GM23338 (cell line): ENCODE measurements at regions not wholly inside any gene's neighbourhood (a gene's known extent, or its start where the extent isn't known, plus 50 kb on each side); places are given as distances from the start of the nearest gene placed in this dataset.

Experiments used
- ATAC-seq: fragments of 200-7000 bp; cut with Tn5 transposase; 3 replicates; pipeline ENCODE4 v1.9.1; 2020
- DNase-seq: peaks from one replicate; pipeline ENCODE4 v3.0.0-alpha.2; 2015; ENCODE audit warnings: low spot score
- H2AFZ ChIP-seq: fragments of 200-600 bp; sonication (generic); 2 replicates; pipeline ENCODE4 v1.8.0; 2016; ENCODE audit warnings: antibody characterized with exemption, mild to moderate bottlenecking, moderate library complexity
- H3F3A ChIP-seq: fragments of 200-600 bp; sonication (generic); replicated peaks from 2 replicates; pipeline ENCODE4 v1.8.0; 2017; ENCODE audit warnings: antibody characterized with exemption, mixed run types, low read depth
- H3K27ac ChIP-seq: fragments of 200-600 bp; sonication (generic); 2 replicates; pipeline ENCODE4 v1.6.1; 2016; ENCODE audit warnings: low read depth
- H3K27me3 ChIP-seq: fragments of 200-600 bp; sonication (generic); 2 replicates; pipeline ENCODE4 v1.8.0; 2016; ENCODE audit warnings: mild to moderate bottlenecking, mixed run types, moderate library complexity; ENCODE audit not compliant: insufficient read depth
- H3K36me3 ChIP-seq: fragments of 200-600 bp; sonication (generic); 2 replicates; pipeline ENCODE4 v1.8.0; 2016; ENCODE audit warnings: mild to moderate bottlenecking; ENCODE audit not compliant: insufficient read depth
- H3K4me1 ChIP-seq: fragments of 200-600 bp; sonication (generic); 2 replicates; pipeline ENCODE4 v1.8.0; 2016; ENCODE audit warnings: mild to moderate bottlenecking, moderate library complexity; ENCODE audit not compliant: insufficient read depth
- H3K4me2 ChIP-seq: fragments of 200-600 bp; sonication (generic); 2 replicates; pipeline ENCODE4 v1.7.1; 2017; ENCODE audit warnings: mixed run types
- H3K4me3 ChIP-seq: fragments of 200-600 bp; sonication (generic); 2 replicates; pipeline ENCODE4 v1.6.1; 2016; ENCODE audit warnings: mixed run types
- H3K79me2 ChIP-seq: fragments of 200-600 bp; sonication (generic); replicated peaks from 2 replicates; pipeline ENCODE4 v1.8.0; 2017; ENCODE audit warnings: mild to moderate bottlenecking; ENCODE audit not compliant: insufficient read depth
- H3K9me2 ChIP-seq: fragments of 200-600 bp; sonication (generic); 2 replicates; pipeline ENCODE4 v1.8.0; 2017; ENCODE audit not compliant: insufficient read depth
- H4K20me1 ChIP-seq: fragments of 200-600 bp; sonication (generic); replicated peaks from 2 replicates; pipeline ENCODE4 v1.8.0; 2017; ENCODE audit warnings: mild to moderate bottlenecking; ENCODE audit not compliant: insufficient read depth
- H3K27ac Mint-ChIP-seq: 2 replicates; pipeline ENCODE4 v1.8.0; 2020; ENCODE audit warnings: inconsistent platforms, mild to moderate bottlenecking, moderate library complexity, mixed read lengths
- H3K27me3 Mint-ChIP-seq: 3 replicates; pipeline ENCODE4 v1.8.0; 2022; ENCODE audit warnings: low read depth, mild to moderate bottlenecking, moderate library complexity, mixed read lengths, inconsistent platforms; ENCODE audit not compliant: insufficient read depth, poor library complexity
- H3K36me3 Mint-ChIP-seq: 3 replicates; pipeline ENCODE4 v1.8.0; 2021; ENCODE audit warnings: low read depth, mild to moderate bottlenecking, inconsistent platforms, moderate library complexity, mixed read lengths
- H3K4me1 Mint-ChIP-seq: 3 replicates; pipeline ENCODE4 v1.8.0; 2020; ENCODE audit warnings: mild to moderate bottlenecking, inconsistent platforms, mixed read lengths
- H3K4me3 Mint-ChIP-seq: 3 replicates; pipeline ENCODE4 v1.8.0; 2021; ENCODE audit warnings: moderate library complexity, mild to moderate bottlenecking, inconsistent platforms, mixed read lengths
- H3K9me3 Mint-ChIP-seq: 3 replicates; pipeline ENCODE4 v1.8.0; 2020; ENCODE audit warnings: moderate library complexity, mild to moderate bottlenecking, inconsistent platforms, mixed read lengths
- CREB1 ChIP-seq: fragments of 250-450 bp; sonication (Bioruptor Pico); IDR thresholded peaks from 2 replicates; pipeline ENCODE4 v1.5.0; 2020; ENCODE audit warnings: low read depth, mild to moderate bottlenecking, moderate library complexity
- EZH2phosphoT487 ChIP-seq: fragments of 200-600 bp; sonication (generic); IDR thresholded peaks from one replicate; pipeline ENCODE4 v1.8.1; 2018; ENCODE audit warnings: antibody characterized with exemption; ENCODE audit not compliant: unreplicated experiment
- JUNB ChIP-seq: IDR thresholded peaks from one replicate; pipeline ENCODE4 v1.6.1; 2016; ENCODE audit warnings: antibody characterized with exemption; ENCODE audit not compliant: unreplicated experiment
- NANOG ChIP-seq: IDR thresholded peaks from 2 replicates; pipeline ENCODE4 v1.6.1; 2016; ENCODE audit warnings: antibody characterized with exemption, borderline replicate concordance
- POLR2AphosphoS5 ChIP-seq: IDR thresholded peaks from 2 replicates; pipeline ENCODE4 v1.6.1; 2016; ENCODE audit warnings: antibody characterized with exemption, low read depth
- STAT1 ChIP-seq: IDR thresholded peaks from one replicate; pipeline ENCODE4 v1.6.1; 2016; ENCODE audit warnings: antibody characterized with exemption; ENCODE audit not compliant: unreplicated experiment
- ZNF114 ChIP-seq: fragments of 250-450 bp; sonication (Bioruptor Pico); IDR thresholded peaks from 2 replicates; pipeline ENCODE4 v1.5.0; 2020; ENCODE audit warnings: mild to moderate bottlenecking, moderate library complexity
- ZNF331 ChIP-seq: fragments of 250-450 bp; sonication (Bioruptor Pico); IDR thresholded peaks from 2 replicates; pipeline ENCODE4 v1.5.0; 2020; ENCODE audit warnings: low read depth, mild to moderate bottlenecking, moderate library complexity
- TF ChIP-seq, protein P1 (sequence below), 2 experiments: fragments of 200-600 bp in 1 of 2; sonication (generic) in 1 of 2; conservative IDR thresholded peaks; 2 replicates each; pipeline versions ENCODE4 v1.5.1 to v1.6.1; 2016 to 2017; ENCODE audit warnings: antibody characterized with exemption in 2 of 2, low read depth in 2 of 2, mild to moderate bottlenecking in 2 of 2, moderate library complexity in 1 of 2
- TF ChIP-seq, protein P2 (sequence below): IDR thresholded peaks from one replicate; pipeline ENCODE4 v1.6.1; 2018; ENCODE audit warnings: antibody characterized with exemption; ENCODE audit not compliant: unreplicated experiment
- TF ChIP-seq, protein P3 (sequence below): IDR thresholded peaks from 2 replicates; pipeline ENCODE4 v1.6.1; 2016; ENCODE audit warnings: antibody characterized with exemption

- Histone ChIP-seq H3F3A (no peaks in the 10 kb centered on the region), H3K4me3 (no peak overlapping the region), H3K4me2 (no peak overlapping the region), H3K36me3 (no peaks in the 10 kb centered on the region), H3K27me3 (no peaks in the 10 kb centered on the region), H3K4me1 (no peaks in the 10 kb centered on the region), H2AFZ (no peak overlapping the region), H3K9me2 (no peaks in the 10 kb centered on the region), H3K27ac (no peak overlapping the region), H3K79me2 (no peaks in the 10 kb centered on the region), H4K20me1 (no peaks in the 10 kb centered on the region)
- Mint-ChIP-seq H3K4me3 (no peak overlapping the region), H3K36me3 (no peaks in the 10 kb centered on the region), H3K4me1 (0 out of 3 replicates have a peak, but pooled peaks cover 2% of the 10 kb centered on the region), H3K9me3 (no peaks in the 10 kb centered on the region; the same call in 2 of the 3 replicates), H3K27ac (no peak overlapping the region), H3K27me3 (no peaks in the 10 kb centered on the region)
- TF ChIP-seq JUNB (no peak), EZH2phosphoT487 (no peak), STAT1 (no peak), POLR2AphosphoS5 (no peak), ZNF331 (CRISPR knock-in tag) (no peak), CREB1 (CRISPR knock-in tag) (no peak), ZNF114 (no peak), NANOG (no peak)
- TF ChIP-seq, protein P1, sequence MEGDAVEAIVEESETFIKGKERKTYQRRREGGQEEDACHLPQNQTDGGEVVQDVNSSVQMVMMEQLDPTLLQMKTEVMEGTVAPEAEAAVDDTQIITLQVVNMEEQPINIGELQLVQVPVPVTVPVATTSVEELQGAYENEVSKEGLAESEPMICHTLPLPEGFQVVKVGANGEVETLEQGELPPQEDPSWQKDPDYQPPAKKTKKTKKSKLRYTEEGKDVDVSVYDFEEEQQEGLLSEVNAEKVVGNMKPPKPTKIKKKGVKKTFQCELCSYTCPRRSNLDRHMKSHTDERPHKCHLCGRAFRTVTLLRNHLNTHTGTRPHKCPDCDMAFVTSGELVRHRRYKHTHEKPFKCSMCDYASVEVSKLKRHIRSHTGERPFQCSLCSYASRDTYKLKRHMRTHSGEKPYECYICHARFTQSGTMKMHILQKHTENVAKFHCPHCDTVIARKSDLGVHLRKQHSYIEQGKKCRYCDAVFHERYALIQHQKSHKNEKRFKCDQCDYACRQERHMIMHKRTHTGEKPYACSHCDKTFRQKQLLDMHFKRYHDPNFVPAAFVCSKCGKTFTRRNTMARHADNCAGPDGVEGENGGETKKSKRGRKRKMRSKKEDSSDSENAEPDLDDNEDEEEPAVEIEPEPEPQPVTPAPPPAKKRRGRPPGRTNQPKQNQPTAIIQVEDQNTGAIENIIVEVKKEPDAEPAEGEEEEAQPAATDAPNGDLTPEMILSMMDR (conservative IDR thresholded peaks at IDR 0.05; ENCODE audit: low read depth in 2 of 2): no peak
- TF ChIP-seq, protein P2, sequence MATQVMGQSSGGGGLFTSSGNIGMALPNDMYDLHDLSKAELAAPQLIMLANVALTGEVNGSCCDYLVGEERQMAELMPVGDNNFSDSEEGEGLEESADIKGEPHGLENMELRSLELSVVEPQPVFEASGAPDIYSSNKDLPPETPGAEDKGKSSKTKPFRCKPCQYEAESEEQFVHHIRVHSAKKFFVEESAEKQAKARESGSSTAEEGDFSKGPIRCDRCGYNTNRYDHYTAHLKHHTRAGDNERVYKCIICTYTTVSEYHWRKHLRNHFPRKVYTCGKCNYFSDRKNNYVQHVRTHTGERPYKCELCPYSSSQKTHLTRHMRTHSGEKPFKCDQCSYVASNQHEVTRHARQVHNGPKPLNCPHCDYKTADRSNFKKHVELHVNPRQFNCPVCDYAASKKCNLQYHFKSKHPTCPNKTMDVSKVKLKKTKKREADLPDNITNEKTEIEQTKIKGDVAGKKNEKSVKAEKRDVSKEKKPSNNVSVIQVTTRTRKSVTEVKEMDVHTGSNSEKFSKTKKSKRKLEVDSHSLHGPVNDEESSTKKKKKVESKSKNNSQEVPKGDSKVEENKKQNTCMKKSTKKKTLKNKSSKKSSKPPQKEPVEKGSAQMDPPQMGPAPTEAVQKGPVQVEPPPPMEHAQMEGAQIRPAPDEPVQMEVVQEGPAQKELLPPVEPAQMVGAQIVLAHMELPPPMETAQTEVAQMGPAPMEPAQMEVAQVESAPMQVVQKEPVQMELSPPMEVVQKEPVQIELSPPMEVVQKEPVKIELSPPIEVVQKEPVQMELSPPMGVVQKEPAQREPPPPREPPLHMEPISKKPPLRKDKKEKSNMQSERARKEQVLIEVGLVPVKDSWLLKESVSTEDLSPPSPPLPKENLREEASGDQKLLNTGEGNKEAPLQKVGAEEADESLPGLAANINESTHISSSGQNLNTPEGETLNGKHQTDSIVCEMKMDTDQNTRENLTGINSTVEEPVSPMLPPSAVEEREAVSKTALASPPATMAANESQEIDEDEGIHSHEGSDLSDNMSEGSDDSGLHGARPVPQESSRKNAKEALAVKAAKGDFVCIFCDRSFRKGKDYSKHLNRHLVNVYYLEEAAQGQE: no peak
- TF ChIP-seq, protein P3, sequence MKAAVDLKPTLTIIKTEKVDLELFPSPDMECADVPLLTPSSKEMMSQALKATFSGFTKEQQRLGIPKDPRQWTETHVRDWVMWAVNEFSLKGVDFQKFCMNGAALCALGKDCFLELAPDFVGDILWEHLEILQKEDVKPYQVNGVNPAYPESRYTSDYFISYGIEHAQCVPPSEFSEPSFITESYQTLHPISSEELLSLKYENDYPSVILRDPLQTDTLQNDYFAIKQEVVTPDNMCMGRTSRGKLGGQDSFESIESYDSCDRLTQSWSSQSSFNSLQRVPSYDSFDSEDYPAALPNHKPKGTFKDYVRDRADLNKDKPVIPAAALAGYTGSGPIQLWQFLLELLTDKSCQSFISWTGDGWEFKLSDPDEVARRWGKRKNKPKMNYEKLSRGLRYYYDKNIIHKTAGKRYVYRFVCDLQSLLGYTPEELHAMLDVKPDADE: no peak
- no peak for DNase-seq
- ATAC-seq: no peak
Observed at GRCh38 chr11:82536706-82537105, 197.0 kb downstream of the FAM181B start.
